ENCODE measurements at regions not wholly inside any gene's neighbourhood (a gene's known extent, or its start where the extent isn't known, plus 50 kb on each side); places are given as distances from the start of the nearest gene placed in this dataset.

DNA sequence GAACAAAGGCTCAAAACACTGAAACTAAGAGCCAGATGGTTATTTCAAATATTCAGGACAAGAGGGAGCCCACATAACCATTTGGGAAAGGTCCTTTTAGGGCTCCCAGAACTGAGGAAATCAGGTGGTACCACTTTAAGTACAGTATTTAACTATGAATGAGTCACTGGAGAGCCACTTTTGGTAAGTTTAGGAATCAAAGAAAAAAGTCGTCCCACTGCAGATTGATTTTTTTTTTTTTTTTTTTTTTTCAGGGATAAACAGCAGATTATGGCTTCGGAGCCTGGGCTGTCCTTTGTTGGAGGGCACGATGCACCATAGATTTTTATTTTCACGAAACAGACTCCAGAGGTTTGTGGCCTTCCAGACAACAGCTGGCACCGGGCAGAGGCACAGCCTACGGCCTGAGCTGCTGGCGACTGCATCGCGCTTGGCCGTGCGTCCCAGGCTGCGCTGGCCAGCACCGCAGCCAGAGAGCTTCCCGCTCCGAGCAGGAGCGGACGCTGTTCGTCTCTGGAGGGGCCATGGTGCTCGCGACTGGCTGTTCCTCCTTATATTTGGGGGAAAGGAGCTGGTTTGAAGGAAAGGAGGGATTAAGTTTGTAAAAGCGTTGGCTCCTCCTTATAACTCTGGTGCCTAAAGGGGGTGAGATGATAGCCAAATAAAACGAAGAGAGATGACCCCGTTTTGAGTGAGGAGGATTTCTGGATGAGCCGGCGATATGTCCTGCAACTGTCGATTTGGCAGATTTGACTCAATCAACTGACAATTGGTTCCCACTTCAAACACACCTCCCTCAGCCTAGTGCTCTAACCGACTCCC is 152.9 kb upstream of the GOLIM4 start:
- peak; percentile 70 for DNase-seq (ENCODE audit: low spot score)

DNA sequence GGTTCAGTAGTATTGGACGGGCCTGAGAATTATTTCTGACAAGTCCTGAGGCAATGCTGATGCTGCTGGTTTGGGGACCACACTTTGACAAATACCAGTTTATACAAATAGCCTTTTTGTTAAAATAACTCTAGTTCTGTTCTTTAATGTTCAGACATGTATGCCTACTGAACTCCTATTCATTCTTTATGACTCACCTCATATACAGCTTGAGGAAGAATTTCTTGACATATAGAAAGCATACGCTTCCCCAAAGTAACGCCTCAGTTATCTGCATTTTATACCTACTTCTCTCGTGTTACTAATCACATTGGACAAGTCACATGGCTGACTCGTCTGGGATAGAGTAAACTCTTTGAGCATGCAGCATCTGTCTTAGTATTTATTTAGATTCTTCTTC is 145.4 kb upstream of the GOLIM4 start:
- no peak for DNase-seq (ENCODE audit: low spot score)

DNA sequence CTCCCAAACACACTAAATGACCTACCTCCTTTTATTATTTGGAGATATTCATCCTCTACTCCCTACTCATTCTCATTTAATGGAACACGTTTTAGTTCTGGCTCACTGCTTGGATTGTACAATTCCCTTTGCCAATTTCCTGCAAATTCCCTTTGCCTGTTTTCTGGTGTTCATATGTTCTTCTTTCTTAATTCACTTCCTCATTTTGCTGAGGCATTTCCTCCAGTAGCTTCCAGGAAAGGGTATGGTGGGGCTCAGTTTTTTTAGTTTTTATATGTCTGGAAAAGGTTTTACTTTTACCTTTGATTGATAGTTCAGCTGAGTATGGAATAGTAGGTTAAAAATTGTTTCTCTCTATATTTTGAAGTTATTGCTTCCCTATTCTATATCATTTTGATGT is 143.6 kb upstream of the GOLIM4 start:
- no peak for DNase-seq (ENCODE audit: low spot score)

DNA sequence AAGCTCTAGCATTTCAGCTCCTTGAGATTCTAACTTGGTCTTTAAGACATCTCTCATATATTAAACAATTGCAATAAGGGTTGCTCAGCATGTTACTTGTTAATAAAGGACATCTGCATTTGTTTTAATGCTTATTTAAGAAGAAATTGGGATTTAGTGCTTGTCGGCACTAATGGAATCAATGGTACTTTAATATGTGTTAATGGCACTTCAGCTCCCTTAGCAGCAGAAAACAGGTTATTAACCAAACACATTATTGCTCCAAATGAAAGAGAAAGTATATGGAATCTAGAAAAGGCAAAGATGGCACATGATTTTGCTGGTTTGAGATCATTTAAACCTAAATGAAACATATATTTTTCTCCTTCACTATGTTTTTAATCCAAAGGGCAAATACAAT is 137.3 kb upstream of the GOLIM4 start:
- DNase-seq (ENCODE audit: low spot score): no peak

DNA sequence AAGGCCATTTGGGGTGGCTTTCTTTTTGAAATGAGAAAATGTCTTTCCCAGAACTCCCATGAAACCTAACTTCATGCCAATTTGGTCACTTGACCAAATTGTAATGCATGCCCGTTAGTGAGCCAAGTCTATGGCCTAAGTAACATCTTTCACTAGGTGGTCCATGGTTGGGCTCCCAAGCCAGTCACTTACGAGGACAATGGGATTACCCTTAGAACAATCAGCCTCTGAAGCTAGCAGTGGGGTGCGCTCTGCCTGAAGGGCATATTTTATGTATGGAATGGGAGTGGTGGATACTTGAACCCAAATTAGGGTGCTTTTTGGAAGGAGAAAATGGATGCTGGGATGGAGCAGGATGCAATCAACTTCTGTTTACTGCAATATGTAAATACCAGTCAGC is 127.4 kb upstream of the GOLIM4 start:
- DNase-seq (ENCODE audit: low spot score): no peak

DNA sequence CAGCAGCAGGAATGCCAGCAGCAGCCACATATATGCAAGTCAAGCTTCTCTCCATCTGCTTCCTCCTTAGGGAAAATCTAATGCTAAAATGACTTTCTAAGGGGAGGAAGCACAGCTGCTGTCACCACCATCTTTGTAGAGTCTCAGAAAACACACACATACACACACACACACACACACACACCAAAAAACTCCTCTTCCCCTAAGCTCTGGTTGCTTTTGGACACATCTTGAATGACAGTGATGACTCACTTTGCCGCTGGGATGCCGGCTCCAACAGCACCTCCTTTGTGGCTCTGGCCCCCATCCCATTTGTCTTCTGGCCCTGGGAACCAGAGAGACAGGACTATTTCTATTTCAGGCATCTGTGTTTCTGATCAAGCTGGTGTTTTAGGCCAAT is 124.8 kb upstream of the GOLIM4 start:
- DNase-seq (ENCODE audit: low spot score): no peak

DNA sequence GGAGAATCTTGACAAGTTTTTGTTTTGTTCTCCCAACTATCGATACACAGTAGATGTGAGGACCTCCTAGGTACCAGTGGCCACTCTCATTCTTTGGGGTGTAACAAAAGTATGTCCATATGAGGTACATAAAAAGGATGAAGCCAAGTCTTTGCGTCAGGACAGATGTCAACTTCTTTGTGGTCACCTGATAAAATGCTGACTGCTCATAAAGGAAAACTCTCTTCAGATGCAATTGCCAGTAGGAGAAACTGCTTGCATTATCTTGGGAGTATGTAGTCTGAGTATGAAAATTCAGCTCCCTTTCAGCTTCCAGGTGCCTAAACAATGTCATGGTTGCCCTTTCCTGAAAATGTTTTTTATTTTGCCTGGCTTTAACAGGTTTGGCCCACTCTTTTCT is 123.8 kb upstream of the GOLIM4 start:
- DNase-seq (ENCODE audit: low spot score): no peak

DNA sequence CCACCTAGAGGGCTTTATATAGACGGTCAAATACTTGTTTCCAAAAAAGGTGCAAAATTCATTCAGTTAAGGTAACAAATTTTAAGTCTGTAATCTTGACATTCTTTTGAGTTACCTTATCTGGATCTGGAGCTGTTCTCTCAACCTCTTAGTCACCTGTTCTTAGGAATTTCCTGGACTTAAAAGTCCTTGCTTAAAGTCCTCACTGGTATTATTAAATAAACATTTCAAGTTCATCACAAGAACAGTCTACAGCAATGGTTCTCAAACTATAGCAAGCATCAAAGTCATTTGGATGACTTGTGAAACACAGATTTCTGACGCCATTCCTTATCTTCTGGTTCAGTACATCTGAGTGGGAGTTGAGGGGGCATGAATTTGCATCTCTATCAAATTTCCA is 122.9 kb upstream of the GOLIM4 start:
- DNase-seq (ENCODE audit: low spot score): no peak

DNA sequence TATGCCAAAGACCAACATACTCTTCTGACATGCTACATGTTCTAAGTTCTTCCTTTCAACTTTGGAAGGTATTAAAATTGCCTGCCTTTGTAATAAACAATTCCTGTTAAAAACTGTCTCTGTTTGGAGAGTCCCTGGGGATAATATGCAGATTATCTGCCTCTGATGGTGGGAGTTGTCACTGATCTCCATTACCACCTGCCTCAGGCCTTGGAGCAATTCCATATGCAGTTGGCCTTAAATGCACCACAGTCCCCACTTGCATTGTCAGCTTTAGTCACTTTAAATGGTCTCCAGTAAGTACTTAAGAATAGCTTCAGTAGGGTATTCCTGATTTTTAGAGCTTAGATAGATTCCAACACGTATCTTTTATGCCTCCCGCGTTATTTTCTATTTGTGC is 121.1 kb upstream of the GOLIM4 start:
- no peak for DNase-seq (ENCODE audit: low spot score)

DNA sequence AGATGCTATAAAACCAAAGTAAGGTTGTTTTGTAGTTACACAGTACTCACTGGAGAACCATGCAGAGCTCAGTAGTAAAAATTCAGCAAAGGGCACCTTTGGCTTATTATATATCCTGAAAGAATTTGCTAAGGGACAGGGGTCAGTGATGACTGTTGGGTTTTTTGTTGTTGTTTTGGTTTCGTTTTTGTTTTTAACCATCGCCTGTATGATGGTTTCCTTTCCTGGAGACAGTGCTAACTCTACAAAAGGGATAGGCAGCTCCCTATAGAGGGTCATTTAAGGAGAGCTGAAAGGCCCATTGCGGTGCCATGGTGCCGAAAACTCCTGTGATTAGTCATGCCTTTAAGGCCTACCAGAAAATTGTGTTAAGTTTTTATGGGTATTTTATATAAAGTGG is 118.2 kb upstream of the GOLIM4 start:
- DNase-seq (ENCODE audit: low spot score): no peak

DNA sequence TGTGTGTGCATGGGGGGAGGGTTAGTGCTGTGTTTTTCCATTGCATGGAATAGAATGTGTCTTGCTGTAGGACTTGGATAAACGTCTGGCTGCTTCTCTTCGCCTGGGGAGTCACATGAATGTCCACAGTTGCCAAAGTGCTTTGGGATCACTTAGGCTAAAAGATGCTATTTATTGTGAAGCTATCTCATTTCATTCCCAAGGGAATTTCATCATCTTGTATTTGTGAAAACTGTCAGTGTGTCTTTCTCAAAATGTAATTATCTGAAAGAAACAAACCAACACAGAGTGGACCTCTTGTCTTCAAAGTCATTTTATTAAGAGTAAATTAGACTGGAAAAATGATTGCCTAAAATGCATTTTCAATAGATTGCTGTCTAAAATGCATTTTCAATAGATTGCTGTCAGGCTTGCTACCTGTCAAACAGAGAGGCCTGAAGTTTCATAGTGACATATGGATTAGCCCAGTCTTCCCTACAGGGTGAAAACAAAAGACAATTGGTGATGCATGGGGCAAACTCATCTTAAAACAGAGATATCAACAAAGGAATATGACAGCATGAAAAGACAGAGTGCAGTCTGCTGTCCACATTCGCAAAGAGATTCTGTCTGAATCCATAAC is 117.1 kb upstream of the GOLIM4 start:
- DNase-seq (ENCODE audit: low spot score): no peak

DNA sequence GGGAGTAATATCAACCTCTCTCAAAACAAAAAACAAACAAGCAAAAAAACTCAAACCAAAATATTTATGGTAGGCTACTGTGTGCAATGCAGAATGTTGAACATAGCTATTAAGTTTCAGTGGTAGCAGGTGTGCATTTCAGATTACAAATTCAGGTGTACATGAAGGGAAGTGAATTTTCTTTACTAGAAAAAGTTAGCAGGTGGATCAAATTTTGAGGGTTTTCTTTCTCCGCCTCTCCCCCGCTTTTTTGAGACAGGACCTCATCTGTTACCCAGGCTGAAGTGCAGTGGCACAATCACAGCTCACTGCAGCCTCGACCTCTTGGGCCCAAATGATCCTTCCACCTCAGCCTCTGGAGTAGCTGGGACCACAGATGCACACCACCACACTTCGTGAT is 109.7 kb upstream of the GOLIM4 start:
- no peak for DNase-seq (ENCODE audit: low spot score)

DNA sequence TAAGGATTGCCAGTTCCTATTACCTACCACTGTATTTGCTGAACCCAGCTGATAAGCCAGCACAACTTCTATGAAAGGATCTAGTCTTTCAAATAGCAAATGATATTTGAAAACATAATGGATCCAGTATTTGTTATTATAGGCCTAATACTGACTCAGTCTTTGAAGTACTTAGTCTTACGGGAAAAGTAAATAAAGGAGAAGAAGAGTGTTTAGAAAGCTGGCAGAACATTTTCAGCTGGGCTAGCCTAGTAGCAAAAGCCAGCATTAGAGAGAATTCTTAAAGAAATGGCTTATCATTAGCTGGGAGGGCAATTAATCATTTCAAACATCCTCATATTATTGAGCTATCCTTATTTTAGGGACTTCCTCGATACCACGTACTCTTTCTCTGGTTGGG is 101.4 kb upstream of the GOLIM4 start:
- DNase-seq (ENCODE audit: low spot score): no peak

DNA sequence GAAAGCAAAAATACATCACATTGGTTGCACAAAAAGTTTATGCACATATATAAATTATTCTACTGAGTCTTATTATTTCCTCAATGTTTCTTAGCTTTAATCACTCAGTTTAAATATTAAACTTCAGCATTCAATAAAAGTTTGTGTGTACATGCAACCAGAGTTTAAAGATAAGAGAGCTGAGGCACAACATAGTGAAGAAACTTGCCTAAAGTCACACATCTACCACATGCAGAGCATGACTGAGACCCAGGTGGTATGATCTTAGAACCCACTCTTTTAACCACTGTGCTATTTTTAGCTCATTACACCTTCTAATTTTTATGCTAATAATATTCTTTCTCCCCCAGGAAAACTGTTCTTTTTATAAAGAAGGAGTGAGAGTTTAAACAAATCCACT is 96.1 kb upstream of the GOLIM4 start:
- no peak for DNase-seq (ENCODE audit: low spot score)

DNA sequence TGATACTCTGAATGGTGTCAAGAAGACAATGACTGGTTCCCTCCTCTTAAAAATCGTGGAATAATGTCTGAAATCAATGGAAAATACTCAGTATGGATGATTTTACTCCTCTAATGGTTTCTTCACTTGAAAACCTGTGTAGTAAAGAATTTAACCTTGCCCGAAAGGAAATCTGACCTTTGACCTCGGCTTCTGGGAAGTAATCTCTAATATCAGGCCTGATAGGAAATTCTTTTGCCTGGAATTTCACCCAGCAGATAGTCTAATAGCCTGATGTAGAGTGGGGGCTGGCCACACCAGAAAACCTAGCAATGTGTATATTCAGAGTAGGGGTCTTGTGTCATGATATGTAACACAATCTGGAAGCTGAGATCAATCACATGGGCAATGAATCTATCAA is 91.5 kb upstream of the GOLIM4 start:
- no peak for DNase-seq (ENCODE audit: low spot score)

DNA sequence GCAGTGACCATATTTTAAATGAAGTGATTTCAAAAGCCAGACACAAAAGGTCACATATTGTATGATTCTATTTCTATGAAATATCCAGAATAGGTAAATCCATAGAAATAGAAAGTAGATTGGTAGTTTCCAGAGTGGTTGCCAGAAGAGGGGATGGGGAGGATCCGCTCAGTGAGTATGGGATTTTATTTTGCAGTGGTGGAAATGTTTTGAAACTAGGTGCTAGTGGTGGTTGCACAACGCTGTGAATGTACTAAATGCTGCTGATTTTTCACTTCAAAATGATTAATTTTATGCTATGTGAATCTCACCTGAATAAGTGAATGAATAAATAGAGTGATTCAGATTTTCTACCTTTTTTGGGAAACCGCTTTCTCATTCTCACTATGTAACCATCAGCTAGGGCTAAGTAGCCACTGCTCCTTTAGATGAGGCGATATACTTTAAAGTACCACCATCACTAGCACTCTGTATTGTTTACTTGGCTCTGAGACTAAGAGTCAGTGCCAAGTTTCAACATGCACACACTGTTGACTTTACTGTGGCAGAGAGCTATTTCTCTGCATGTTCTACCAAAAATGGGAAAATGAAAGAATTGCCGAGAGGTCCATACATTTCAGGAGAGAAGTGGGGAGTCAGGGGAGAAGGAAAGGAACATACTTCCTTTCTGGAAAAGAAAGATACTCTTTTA is 90.7 kb upstream of the GOLIM4 start:
- DNase-seq (ENCODE audit: low spot score): no peak

DNA sequence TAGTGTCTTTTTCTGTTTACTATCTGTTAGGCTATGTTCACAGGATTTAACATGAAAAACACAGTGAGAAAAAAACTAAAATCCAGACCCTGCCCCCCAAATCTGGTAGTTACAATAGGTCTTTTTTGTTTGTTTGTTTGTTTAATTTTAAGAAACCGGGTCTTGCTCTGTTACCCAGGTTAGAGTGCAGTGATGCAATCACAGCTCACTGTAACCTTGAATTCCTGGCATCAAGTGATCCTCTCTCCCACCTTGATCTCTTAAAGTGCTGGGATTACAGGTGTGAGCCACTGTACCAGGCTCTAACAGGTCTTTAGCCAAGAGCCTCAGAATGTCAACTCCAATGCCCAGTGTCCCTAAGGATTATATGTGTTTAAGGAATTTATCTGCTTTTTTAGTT is 88.0 kb upstream of the GOLIM4 start:
- no peak for DNase-seq (ENCODE audit: low spot score)

DNA sequence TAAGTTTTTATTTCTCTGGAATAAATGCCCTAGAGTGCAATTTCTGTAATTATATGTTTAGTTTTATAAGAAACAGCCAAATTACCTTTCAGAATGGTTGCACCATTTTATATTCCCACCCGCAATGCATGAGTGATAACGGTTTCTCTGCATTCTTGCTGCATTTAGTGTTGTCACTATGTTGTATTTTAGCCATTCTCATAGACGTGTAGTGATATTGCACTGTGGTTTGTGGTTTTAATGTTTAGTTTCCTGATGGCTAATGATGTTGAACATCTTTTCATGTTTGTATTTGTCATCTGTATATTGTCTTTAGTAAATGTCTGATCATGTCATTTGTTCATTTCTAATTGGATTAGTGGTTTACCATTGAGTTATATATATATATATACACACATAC is 73.0 kb upstream of the GOLIM4 start:
- DNase-seq (ENCODE audit: low spot score): no peak

DNA sequence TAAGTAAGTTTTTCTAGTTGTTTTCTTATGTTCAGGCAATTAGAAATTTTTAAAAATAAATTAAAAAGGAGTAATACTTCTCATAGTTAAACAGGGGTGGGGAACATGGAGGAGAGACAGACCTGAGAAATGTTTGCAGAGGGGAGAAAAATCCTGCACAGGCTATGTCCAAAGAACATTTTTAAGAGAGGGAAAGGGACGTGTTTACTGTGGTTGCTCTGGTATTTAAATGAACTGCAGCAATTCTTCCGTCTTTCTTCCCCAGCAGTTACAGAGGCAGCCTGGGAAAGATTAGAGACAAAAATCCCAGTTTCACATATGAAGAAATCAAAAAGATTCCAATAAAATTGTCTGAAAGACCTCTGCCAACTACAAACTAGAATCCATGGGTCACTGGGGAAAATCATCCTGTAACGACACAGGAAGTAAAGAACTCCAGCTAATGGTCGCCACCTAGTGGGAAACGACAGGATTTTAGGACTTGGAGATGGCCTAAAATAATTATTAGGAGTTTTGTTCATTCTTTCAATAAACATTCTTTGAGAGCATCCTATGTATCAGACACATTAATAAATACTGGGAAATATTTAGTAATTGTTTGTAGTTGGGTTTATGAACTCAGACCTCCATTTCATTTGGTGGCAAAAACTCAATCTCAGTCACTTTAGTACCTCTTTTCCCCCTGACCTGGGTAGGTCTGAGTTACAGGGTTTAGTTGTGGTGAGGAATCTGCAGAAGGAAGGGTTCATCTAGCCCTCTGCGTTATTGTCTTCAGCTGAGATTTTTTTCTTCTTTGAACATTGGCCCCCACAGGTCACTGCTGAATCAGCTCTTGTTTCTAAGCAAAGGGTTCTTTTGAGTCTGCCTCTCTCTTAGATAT is 69.9 kb upstream of the GOLIM4 start:
- no peak for DNase-seq (ENCODE audit: low spot score)

DNA sequence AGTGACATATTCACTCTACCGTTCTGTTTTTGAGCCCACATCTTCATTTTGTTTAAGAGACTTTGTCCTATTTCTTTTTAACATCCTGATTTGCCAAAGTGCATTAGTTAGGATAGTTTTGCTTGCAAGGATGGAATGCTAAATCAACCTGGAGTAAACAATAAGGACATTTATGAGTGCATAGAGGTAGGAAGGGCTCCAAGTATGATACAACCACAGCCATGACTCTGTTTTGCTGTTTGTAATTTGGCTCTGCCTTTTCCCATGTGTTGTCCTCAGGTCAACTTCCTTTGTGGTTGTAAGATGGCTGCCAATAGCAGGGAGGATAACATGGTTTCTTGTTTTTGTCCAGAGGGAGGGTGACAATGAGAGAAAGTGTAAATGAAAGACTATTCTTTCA is 66.4 kb upstream of the GOLIM4 start:
- no peak for DNase-seq (ENCODE audit: low spot score)

DNA sequence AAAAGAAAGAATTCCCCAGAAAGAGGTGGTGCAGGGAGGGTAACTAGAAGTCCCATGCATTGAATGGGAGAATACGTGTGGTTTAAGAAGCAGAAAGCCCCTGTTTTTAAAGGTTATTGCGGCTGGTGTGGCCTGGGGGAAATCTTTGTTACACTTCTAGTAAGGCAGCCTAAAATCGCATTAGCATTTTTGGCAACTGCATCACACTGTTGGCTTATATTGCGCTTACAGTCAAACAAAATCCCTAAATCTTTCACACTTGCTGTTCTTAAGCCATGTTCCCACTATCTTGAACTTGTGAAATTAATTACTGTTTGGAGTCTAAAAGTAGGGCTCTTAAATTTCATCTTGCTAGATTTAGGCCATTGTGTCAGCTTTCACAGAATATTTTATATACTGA is 66.0 kb upstream of the GOLIM4 start:
- no peak for DNase-seq (ENCODE audit: low spot score)

DNA sequence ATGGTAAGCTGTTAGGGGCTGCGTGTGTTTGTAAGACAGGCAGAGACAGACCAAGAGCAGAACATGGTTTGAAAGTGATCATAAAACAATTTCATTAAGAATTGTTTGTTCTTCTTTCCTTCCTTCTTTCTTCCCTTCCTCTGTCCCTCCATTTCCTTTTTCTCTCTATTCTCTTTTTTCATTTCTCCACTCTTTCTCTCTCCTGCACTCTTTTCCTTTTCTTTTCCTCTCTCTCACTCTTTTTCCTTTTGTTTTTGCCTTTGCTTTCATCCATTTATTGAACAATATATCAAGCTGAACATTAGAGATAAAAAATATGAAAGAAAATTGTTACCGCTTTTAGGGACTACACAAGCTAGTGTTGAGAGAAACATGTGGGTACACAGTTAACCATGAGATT is 62.2 kb upstream of the GOLIM4 start:
- DNase-seq (ENCODE audit: low spot score): no peak
